ENCODE measurements at regions not wholly inside any gene's neighbourhood (a gene's known extent, or its start where the extent isn't known, plus 50 kb on each side); places are given as distances from the start of the nearest gene placed in this dataset.

GRCh38 chr3:176856721-176857120, 340.6 kb downstream of the TBL1XR1 start:
- no peak for TF ChIP-seq CTCF (conservative IDR thresholded peaks at IDR 0.05; ENCODE audit: low read length)
- TF ChIP-seq EZH2phosphoT487 (IDR thresholded peaks at IDR 0.05; ENCODE audit: borderline replicate concordance, low read depth, low read length), result no peak
